ENCODE measurements at regions not wholly inside any gene's neighbourhood (a gene's known extent, or its start where the extent isn't known, plus 50 kb on each side); places are given as distances from the start of the nearest gene placed in this dataset.

- Mint-ChIP-seq H3K9me3 (no peaks in the 10 kb centered on the region), H3K4me3 (no peak overlapping the region), H3K36me3 (ENCODE audit: low read depth) (no peaks in the 10 kb centered on the region), H3K27ac (no peak overlapping the region), H3K27me3 (ENCODE audit: insufficient read depth, low read depth, poor library complexity) (peaks cover 2% of the 10 kb centered on the region), H3K4me1 (peaks cover 3% of the 10 kb centered on the region)
- TF ChIP-seq, protein P1, sequence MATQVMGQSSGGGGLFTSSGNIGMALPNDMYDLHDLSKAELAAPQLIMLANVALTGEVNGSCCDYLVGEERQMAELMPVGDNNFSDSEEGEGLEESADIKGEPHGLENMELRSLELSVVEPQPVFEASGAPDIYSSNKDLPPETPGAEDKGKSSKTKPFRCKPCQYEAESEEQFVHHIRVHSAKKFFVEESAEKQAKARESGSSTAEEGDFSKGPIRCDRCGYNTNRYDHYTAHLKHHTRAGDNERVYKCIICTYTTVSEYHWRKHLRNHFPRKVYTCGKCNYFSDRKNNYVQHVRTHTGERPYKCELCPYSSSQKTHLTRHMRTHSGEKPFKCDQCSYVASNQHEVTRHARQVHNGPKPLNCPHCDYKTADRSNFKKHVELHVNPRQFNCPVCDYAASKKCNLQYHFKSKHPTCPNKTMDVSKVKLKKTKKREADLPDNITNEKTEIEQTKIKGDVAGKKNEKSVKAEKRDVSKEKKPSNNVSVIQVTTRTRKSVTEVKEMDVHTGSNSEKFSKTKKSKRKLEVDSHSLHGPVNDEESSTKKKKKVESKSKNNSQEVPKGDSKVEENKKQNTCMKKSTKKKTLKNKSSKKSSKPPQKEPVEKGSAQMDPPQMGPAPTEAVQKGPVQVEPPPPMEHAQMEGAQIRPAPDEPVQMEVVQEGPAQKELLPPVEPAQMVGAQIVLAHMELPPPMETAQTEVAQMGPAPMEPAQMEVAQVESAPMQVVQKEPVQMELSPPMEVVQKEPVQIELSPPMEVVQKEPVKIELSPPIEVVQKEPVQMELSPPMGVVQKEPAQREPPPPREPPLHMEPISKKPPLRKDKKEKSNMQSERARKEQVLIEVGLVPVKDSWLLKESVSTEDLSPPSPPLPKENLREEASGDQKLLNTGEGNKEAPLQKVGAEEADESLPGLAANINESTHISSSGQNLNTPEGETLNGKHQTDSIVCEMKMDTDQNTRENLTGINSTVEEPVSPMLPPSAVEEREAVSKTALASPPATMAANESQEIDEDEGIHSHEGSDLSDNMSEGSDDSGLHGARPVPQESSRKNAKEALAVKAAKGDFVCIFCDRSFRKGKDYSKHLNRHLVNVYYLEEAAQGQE (IDR thresholded peaks at IDR 0.05; ENCODE audit: unreplicated experiment): no peak
- TF ChIP-seq POLR2AphosphoS5 (IDR thresholded peaks at IDR 0.05; ENCODE audit: low read depth): no peak
- TF ChIP-seq EZH2phosphoT487 (IDR thresholded peaks at IDR 0.05; ENCODE audit: unreplicated experiment): no peak
- TF ChIP-seq ZNF331 (CRISPR knock-in tag; IDR thresholded peaks at IDR 0.05; ENCODE audit: low read depth): no peak
- no peak for TF ChIP-seq EZH2 (IDR thresholded peaks at IDR 0.05; ENCODE audit: low read depth, unreplicated experiment)
- TF ChIP-seq STAT1 (IDR thresholded peaks at IDR 0.05; ENCODE audit: unreplicated experiment): no peak
- no peak for TF ChIP-seq JUNB (IDR thresholded peaks at IDR 0.05; ENCODE audit: unreplicated experiment)
- no peak overlapping the region for H2AFZ ChIP-seq
- no peaks in the 10 kb centered on the region for H3K4me1 ChIP-seq (ENCODE audit: insufficient read depth)
- no peak overlapping the region for H3K27ac ChIP-seq (ENCODE audit: low read depth)
- H3K4me2 ChIP-seq: no peak overlapping the region
- no peaks in the 10 kb centered on the region for H3K36me3 ChIP-seq (ENCODE audit: insufficient read depth)
- H3K79me2 ChIP-seq (replicated peaks; ENCODE audit: insufficient read depth): no peaks in the 10 kb centered on the region
- no peaks in the 10 kb centered on the region for H4K20me1 ChIP-seq (replicated peaks; ENCODE audit: insufficient read depth)
- ATAC-seq (no peak), DNase-seq (ENCODE audit: low spot score) (no peak)
- no peaks in the 10 kb centered on the region for H3K27me3 ChIP-seq (ENCODE audit: insufficient read depth)
- no peaks in the 10 kb centered on the region for H3F3A ChIP-seq (replicated peaks; ENCODE audit: low read depth)
- peaks cover 9% of the 10 kb centered on the region; the same call in 1 of the 2 replicates for H3K9me2 ChIP-seq (ENCODE audit: insufficient read depth)
- no peak overlapping the region for H3K4me3 ChIP-seq
Observed at GRCh38 chr3:34828847-34829246, 810.5 kb upstream of the ARPP21 start.

DNA sequence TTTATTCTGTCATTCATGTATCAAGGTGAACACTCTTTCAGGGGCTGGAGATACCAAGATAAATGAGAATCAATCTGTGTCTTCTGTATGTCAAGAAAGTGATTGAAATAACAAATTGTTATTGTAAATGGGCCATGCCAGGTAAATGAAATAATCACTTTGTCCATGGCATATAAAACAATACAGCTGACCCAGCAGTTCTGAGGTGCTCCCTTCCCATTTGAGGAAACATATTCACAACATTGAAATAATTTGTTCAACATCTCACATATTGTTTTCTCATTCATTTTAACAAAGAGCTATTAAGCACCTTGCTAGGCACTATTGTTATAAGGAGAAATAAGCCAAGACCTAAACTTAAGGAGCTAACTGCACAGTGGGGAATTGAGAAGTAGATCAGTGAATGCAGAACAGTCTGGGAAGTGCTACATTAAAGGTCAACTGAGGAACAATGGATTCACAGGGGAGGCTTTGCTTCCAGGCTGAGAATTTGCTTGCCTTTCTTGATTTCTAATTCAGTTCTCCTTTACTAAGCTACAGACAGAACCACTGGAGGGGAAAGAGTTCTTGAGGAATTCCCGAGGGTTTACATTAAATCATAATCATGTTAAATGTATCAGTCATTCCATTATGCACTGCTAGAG is 806.3 kb upstream of the ARPP21 start:
- Histone ChIP-seq H3F3A (replicated peaks; ENCODE audit: low read depth) (no peaks in the 10 kb centered on the region), H3K36me3 (ENCODE audit: insufficient read depth) (no peaks in the 10 kb centered on the region), H3K27me3 (ENCODE audit: insufficient read depth) (no peaks in the 10 kb centered on the region), H3K27ac (ENCODE audit: low read depth) (no peak overlapping the region), H3K79me2 (replicated peaks; ENCODE audit: insufficient read depth) (no peaks in the 10 kb centered on the region), H3K4me1 (ENCODE audit: insufficient read depth) (no peaks in the 10 kb centered on the region), H3K4me2 (no peak overlapping the region), H3K9me2 (ENCODE audit: insufficient read depth) (peaks cover 12% of the 10 kb centered on the region), H3K4me3 (no peak overlapping the region), H2AFZ (no peak overlapping the region), H4K20me1 (replicated peaks; ENCODE audit: insufficient read depth) (no peaks in the 10 kb centered on the region)
- DNase-seq (ENCODE audit: low spot score): no peak
- no peak for ATAC-seq
- no peak overlapping the region for H3K4me3 Mint-ChIP-seq
- H3K4me1 Mint-ChIP-seq: peaks cover 3% of the 10 kb centered on the region
- H3K27me3 Mint-ChIP-seq (ENCODE audit: insufficient read depth, low read depth, poor library complexity): peaks cover 4% of the 10 kb centered on the region
- H3K27ac Mint-ChIP-seq: no peak overlapping the region
- no peaks in the 10 kb centered on the region for H3K9me3 Mint-ChIP-seq
- no peaks in the 10 kb centered on the region for H3K36me3 Mint-ChIP-seq (ENCODE audit: low read depth)
- TF ChIP-seq, protein P1 (IDR thresholded peaks at IDR 0.05; ENCODE audit: unreplicated experiment): no peak
- no peak for TF ChIP-seq CREB1 (CRISPR knock-in tag; IDR thresholded peaks at IDR 0.05; ENCODE audit: low read depth)

Data from GM23338 (cell line).